GM21423 (cell line): ENCODE measurements at regions not wholly inside any gene's neighbourhood (a gene's known extent, or its start where the extent isn't known, plus 50 kb on each side); places are given as distances from the start of the nearest gene placed in this dataset.
"Not testable (repeated sequence)": the region's sequence is repeated elsewhere in the genome, so short reads cannot be mapped to it uniquely, and the experiment has no call there.

Source experiments
- ATAC-seq: cut with Tn5 transposase; IDR thresholded peaks from one replicate; pipeline ENCODE4 v1.9.1; 2021; ENCODE audit warnings: mild to moderate bottlenecking, moderate library complexity; ENCODE audit not compliant: unreplicated experiment

DNA sequence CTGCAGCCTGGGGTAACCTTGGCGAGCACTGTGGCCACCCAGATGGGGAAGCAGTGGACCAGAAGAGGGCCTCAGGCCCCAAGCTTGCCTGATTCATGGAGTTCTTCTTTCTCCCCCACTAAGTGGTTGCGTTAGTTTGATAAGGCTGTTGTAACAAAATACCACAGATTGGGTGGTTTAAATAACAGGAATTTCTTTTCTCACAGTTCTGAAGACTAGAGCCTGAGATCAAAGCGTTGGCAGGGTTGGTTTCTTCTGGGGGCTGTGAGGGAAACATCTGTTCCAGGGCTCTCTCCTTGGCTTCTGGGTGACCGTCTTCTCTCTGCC lies 105.7 kb upstream of the GATB start:
- ATAC-seq, result no peak

GRCh38 chr4:151865744-151866591 lies 105.2 kb upstream of the GATB start:
- ATAC-seq, result no peak

DNA sequence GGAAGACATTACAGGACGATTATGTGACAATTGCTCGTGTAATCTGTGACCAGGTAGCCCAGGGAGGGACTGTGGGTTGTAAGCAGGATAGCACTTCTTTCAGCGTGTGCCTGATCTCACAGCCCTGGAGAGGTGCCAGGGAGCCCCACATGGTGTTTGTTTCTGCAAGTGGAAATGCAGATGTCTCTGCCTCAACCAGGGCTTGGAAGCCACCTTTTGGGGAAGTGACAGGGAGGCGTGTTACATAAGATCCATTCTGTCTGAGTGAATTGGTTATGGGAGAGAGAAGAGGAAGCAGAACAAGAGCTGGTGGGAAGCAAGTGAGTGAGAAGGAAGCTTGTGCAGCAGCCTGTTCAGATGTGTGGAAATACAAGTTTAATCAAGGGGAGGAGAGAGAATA lies 104.5 kb upstream of the GATB start:
- ATAC-seq, result no peak

DNA sequence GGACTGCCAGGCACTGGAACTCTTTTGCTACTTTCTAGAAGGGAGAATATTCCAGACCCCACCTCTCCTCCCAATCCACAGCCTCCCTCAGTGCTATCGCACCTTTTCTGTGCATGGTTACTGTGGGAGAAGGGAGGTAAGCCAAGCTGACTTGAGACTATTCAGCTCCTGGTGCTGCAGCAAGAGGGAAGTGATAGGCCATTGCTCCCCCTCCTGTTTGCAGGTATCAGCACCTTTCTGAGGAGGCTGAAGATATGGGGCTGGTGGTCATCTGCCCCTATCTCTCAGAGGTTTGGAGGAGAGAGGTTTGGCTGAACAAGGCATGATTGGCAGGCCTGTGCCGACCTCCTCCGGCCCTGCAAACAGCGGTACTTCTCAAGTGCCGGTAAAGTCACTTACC lies 103.3 kb upstream of the GATB start:
- ATAC-seq, result no peak

GRCh38 chr4:151862766-151863165 lies 102.0 kb upstream of the GATB start:
- no peak for ATAC-seq

DNA sequence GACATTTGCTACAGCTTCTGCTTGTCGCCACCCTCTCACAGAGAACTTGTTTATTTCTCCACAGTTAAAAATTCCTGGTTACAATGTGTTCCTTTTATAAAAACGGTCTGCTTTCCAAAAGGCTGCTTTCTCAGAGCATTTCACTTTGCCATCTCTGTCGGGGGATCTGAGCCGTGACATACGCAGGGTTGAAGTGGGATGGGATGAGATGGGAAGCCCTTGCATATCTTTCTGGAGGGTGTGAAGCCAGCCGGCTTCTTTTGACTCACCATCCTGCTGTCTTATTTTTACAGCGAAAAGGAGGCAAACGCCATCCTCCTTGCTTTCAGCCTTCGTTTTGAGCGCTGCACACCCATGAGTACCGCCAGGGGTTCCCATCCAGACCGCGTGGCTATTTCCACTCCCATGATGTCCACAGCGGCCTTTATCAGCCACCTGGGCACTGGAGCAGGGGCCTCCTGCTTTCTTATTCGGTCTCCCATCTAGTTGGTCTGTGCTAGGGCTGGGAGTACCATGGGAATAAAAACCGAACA lies 99.8 kb upstream of the GATB start:
- ATAC-seq, result no peak

- no peak for ATAC-seq
These were observed 98.8 kb upstream of the GATB start for GRCh38 chr4:151859641-151860040.

- no peak for ATAC-seq
These were observed 97.5 kb upstream of the GATB start for GRCh38 chr4:151858356-151858755.

DNA sequence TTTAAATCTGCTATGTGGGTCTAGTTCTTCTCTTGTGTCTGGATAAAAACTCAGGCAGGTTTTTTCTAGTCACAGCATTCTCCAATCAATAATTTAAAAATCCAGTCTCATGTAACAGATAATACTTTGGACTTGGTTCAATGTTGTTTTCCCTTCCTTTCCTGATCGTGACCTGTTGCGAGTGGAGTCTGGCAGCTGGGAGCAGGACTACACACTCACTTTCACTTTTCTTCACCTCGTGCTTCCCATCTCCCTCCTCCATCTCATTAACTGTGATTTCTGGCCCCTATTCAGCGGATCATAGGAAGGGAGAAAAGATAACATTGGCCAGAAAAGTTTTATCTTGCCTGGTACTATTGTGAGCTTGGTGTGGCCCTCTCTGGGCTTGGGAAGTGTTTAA lies 96.6 kb upstream of the GATB start:
- ATAC-seq, result no peak

- ATAC-seq, result no peak
These were observed 94.9 kb upstream of the GATB start for GRCh38 chr4:151855747-151856146.

DNA sequence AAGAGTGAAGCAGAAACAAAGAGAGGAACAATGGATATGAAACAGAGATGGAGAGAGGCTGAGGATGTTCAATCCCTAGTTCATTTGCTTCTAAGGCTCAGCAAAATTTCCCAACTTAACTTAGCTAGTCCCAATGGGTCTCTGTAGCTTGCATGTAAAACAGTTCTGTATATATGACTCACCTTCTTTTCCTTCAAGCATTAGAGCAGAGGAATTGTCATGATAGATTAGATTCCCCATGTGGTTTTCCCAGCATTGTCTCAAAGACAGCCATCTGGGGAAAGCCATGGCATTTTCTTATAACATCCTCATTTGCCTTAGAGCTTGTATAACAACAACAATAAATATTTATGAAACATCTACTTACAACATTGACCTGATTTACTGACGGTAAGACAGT lies 93.9 kb upstream of the GATB start:
- no peak for ATAC-seq

DNA sequence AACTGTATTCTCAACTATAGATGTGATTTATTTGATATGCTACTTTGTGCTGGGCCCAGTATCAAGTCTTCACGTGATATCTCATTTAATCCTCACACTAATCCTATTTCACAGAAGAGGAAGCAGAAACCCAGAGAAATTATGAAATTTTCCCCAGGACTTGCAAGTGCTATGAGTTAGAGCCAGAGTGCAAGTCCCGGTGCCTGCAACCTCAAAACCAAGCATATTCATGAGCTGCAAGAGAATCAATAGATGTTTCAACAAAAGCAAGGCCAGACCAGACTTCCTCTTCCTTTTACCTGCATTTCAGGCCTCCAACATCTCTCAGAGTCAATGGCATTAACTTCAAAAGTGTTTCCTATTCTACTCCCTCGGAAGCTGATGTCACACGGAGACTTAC lies 92.2 kb upstream of the GATB start:
- no peak for ATAC-seq

DNA sequence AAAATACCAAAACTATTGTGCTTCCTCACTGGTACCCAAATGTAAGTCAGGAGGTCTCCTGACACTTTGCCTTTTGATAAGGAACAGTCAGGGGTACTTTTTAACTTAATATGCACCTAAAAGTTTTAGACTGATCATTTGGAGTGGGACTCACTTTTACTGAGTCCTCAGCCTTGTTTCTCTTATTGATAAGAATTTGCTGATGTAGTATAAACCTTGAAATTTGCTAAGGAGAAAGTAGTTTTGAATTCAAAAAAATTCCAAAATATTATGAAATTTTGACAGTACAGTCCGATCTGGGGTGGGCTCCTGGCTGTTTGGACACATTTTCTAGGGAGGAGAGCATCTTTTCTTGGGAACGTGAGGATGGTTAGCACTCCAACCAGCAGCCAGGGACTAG lies 91.4 kb upstream of the GATB start:
- no peak for ATAC-seq

- no peak for ATAC-seq
These were observed 90.5 kb upstream of the GATB start for GRCh38 chr4:151851354-151851753.

DNA sequence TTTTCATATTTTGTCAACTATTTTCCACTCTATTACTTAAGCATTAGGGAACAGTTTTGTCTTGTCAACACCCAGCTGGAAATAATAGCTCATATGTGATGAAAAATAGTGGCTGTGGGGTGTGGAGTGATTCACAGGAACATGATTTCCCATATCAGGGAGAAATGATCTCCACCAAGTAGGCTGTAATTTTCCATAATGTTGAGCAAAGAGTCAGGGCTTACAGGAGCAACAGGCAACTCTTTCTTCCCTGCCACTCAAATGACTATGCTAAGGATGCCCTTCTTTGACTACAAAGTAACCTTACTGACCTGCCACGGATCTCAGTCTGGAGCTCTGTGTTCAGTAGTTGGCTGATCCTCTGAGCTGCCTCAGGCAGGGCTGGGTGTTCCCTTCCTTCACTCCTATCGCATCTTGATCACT lies 90.0 kb upstream of the GATB start:
- no peak for ATAC-seq

DNA sequence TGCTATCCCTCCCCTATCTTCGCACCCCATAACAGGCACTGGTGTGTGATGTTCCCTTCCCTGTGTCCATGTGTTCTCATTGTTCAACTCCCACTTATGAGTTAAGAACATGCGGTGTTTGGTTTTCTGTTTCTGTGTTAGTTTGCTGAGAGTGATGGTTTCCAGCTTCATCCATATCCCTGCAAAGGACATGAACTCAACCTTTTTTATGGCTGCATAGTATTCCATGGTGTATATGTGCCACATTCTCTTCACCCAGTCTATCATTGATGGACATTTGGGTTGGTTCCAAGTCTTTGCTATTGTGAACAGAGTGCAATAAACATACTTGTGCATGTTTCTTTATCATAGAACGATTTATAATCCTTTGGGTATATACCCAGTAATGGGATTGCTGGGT lies 84.7 kb upstream of the GATB start:
- not testable (repeated sequence) for ATAC-seq

DNA sequence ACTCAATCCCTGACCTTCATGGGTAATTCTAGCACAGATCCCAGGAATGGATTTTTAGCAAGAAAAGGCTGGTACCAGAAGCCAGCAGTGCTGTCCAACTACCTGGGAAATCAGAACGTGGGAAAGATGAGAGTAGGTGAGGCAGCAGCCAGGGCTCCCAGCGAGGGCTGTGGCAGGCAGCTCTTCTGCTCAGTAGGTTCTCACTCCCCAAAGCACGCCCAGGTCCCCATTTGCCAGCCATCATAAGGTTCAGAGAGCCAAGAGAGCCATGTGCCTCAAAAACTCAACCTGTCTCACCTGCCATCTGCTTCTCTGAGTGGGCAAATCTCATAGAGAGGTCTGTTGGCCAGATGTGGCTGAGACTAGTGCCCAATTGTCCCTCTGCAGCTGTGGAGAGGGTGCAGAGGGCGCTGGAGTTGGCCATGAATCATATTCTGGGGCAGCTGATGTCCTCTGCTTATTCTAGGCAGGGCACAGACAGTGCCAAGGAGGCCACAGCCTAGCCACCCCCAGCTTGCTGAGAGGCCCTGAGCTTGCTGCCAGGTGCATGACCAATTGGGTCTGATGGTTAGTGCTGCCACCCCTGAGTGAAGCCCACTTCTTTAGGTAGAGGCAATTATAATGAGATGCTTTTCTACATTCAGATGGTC lies 81.7 kb upstream of the GATB start:
- no peak for ATAC-seq

DNA sequence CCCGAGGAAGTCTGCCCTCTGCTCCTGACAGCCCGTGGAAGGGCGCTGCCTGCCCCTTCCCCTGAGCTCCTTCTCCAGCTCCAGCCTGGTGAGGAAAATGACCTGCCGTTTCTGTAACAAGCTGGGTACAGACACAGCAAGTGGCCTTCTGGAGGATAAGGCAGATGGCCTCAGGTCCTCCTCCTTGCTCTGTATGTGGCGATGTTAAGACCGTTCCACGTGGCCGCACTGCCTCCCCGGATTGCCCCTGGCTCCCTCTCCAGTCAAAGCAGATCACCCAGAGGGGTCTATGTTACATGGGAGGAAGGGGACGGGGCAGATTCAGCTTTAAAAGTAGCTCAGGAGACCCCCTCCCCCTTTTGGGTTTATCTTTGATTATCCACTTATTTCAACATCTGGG lies 80.3 kb upstream of the GATB start:
- ATAC-seq, result no peak

GRCh38 chr4:151835467-151835866 lies 74.7 kb upstream of the GATB start:
- no peak for ATAC-seq

GRCh38 chr4:151833174-151833573 lies 72.4 kb upstream of the GATB start:
- no peak for ATAC-seq

DNA sequence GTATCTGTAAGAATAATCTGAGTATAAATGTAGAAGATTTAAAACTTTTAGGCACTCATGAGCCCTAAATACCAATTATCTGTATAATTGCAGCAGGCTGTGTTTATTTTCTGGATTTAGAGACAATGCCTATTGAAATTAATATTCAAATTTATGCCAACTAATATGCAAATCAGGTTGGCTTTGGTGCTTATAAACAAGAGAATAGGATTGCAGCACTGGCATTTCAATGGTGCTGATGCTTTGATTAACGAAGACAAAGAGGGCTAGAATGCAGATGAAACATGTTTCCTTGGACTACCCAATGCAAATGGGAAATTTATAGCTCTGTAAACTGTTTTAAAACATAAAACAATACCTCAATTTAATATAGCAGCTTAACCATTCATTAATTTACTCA lies 70.7 kb upstream of the GATB start:
- ATAC-seq, result no peak

GRCh38 chr4:151830168-151830567 lies 69.4 kb upstream of the GATB start:
- no peak for ATAC-seq
